ENCODE measurements at regions not wholly inside any gene's neighbourhood (a gene's known extent, or its start where the extent isn't known, plus 50 kb on each side); places are given as distances from the start of the nearest gene placed in this dataset.
"Not testable (repeated sequence)": the region's sequence is repeated elsewhere in the genome, so short reads cannot be mapped to it uniquely, and the experiment has no call there.

- ATAC-seq: no peak
- intact Hi-C loops (cut with DNase I; ENCODE audit: low total_unique reads): no loop called here
- no peak for TF ChIP-seq POLR2A (IDR thresholded peaks at IDR 0.05)
- TF ChIP-seq, protein P1, sequence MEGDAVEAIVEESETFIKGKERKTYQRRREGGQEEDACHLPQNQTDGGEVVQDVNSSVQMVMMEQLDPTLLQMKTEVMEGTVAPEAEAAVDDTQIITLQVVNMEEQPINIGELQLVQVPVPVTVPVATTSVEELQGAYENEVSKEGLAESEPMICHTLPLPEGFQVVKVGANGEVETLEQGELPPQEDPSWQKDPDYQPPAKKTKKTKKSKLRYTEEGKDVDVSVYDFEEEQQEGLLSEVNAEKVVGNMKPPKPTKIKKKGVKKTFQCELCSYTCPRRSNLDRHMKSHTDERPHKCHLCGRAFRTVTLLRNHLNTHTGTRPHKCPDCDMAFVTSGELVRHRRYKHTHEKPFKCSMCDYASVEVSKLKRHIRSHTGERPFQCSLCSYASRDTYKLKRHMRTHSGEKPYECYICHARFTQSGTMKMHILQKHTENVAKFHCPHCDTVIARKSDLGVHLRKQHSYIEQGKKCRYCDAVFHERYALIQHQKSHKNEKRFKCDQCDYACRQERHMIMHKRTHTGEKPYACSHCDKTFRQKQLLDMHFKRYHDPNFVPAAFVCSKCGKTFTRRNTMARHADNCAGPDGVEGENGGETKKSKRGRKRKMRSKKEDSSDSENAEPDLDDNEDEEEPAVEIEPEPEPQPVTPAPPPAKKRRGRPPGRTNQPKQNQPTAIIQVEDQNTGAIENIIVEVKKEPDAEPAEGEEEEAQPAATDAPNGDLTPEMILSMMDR (IDR thresholded peaks at IDR 0.05 in 4 of 5, conservative IDR thresholded peaks at IDR 0.05 in 1 of 5): no peak
- Histone ChIP-seq H3K27me3 (no peaks in the 10 kb centered on the region), H3K36me3 (no peaks in the 10 kb centered on the region), H3K4me1 (no peaks in the 10 kb centered on the region), H3K27ac (no peak overlapping the region), H3K9me3 (no peaks in the 10 kb centered on the region), H3K4me3 (no peak overlapping the region)
- no peak for DNase-seq
- in situ Hi-C loops (cut with MboI; ENCODE audit: low sequenced_read_pairs in 4 of 4): no loop called here
These were observed 1588.9 kb upstream of the PRMT6 start for GRCh38 chr1:105467549-105467948.

DNA sequence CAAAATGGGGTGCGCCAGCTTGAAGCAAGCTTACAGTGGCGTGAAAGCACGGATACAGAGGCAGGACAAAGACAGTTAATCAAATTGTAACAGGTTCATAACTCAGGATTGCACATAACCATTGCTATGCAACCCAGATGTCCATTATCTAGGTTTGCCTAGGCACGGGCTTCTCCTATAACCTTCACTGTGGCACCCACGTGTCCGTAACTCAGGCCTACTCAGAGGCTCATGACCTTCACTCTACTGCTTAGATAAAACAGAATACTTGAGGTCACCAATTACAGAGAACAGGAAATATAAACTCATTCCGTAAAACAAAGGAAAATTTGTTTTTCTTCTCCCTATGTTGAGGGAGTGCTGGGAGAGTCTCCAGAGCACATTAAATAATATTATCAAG lies 1585.9 kb upstream of the PRMT6 start:
- ATAC-seq; H3K4me1 ChIP-seq; H3K36me3 ChIP-seq; DNase-seq; H3K27ac ChIP-seq; H3K4me3 ChIP-seq; in situ Hi-C loops (cut with MboI; ENCODE audit: low sequenced_read_pairs in 4 of 4); intact Hi-C loops (cut with DNase I; ENCODE audit: low total_unique reads); H3K27me3 ChIP-seq; H3K9me3 ChIP-seq: not testable (repeated sequence)

DNA sequence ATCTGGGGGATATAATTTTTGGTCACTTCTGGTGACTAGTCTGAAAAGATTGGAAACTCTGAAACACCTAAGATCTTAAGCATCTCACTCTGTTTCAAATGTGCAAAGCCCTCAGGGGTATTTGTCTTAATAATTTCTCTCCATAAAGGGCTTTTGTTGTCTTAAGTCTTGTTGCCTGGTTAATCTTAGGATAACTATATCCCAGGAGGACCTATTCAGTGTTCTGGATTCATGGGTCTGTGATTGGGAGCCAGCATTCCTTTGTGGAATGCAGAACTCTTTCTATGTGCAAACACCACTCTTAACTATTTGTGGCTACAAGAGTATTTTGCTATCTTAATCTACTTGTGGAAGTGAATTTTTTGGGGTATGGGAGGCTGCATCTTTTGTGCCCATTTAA lies 1573.0 kb upstream of the PRMT6 start:
- Histone ChIP-seq H3K27me3 (no peaks in the 10 kb centered on the region), H3K27ac (no peak overlapping the region), H3K36me3 (no peaks in the 10 kb centered on the region), H3K4me1 (no peaks in the 10 kb centered on the region), H3K9me3 (no peaks in the 10 kb centered on the region), H3K4me3 (no peak overlapping the region)
- ATAC-seq (no peak), DNase-seq (no peak)
- TF ChIP-seq, protein P1 (IDR thresholded peaks at IDR 0.05 in 4 of 5, conservative IDR thresholded peaks at IDR 0.05 in 1 of 5): no peak
- no peak for TF ChIP-seq POLR2A (IDR thresholded peaks at IDR 0.05)
- in situ Hi-C loops (cut with MboI; ENCODE audit: low sequenced_read_pairs in 4 of 4): no loop called here
- intact Hi-C loops (cut with DNase I; ENCODE audit: low total_unique reads): no loop called here

DNA sequence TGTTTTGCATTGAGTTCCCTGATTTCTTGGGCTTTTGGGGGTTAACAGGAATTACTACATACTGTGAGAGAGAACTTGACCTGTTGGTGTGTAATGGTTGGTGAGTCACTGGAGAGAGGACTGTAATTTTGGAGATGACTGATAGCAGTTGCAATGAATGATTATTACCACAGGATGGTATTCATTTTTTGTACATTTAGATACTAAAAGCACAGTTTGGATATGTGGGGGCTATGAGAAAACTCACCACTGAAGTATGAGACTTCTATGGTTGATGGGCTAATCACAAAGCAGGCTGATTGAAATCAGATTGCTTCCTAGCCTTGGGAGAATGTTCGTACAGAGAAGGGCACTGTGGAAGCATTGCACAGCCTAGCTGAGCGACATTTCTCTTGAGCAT lies 1571.3 kb upstream of the PRMT6 start:
- intact Hi-C loops (cut with DNase I; ENCODE audit: low total_unique reads): no loop called here
- no peaks in the 10 kb centered on the region for H3K4me1 ChIP-seq
- in situ Hi-C loops (cut with MboI; ENCODE audit: low sequenced_read_pairs in 4 of 4): no loop called here
- no peak for ATAC-seq
- H3K27ac ChIP-seq: no peak overlapping the region
- TF ChIP-seq POLR2A (IDR thresholded peaks at IDR 0.05): no peak
- TF ChIP-seq, protein P1 (IDR thresholded peaks at IDR 0.05 in 4 of 5, conservative IDR thresholded peaks at IDR 0.05 in 1 of 5): no peak
- H3K27me3 ChIP-seq: no peaks in the 10 kb centered on the region
- DNase-seq: no peak
- no peaks in the 10 kb centered on the region for H3K9me3 ChIP-seq
- no peaks in the 10 kb centered on the region for H3K36me3 ChIP-seq
- no peak overlapping the region for H3K4me3 ChIP-seq

- in situ Hi-C loops (cut with MboI; ENCODE audit: low sequenced_read_pairs in 4 of 4): no loop called here
- no peak overlapping the region for H3K4me3 ChIP-seq
- DNase-seq (no peak), ATAC-seq (no peak)
- TF ChIP-seq, protein P1 (IDR thresholded peaks at IDR 0.05 in 4 of 5, conservative IDR thresholded peaks at IDR 0.05 in 1 of 5): no peak
- TF ChIP-seq POLR2A (IDR thresholded peaks at IDR 0.05): no peak
- no peaks in the 10 kb centered on the region for H3K27me3 ChIP-seq
- intact Hi-C loops (cut with DNase I; ENCODE audit: low total_unique reads): no loop called here
- H3K4me1 ChIP-seq: no peaks in the 10 kb centered on the region
- H3K36me3 ChIP-seq: no peaks in the 10 kb centered on the region
- no peaks in the 10 kb centered on the region for H3K9me3 ChIP-seq
- no peak overlapping the region for H3K27ac ChIP-seq
These were observed 1563.6 kb upstream of the PRMT6 start for GRCh38 chr1:105492921-105493320.
